ENCODE measurements at regions not wholly inside any gene's neighbourhood (a gene's known extent, or its start where the extent isn't known, plus 50 kb on each side); places are given as distances from the start of the nearest gene placed in this dataset.

GRCh38 chr15:31477851-31478701 lies 151.4 kb downstream of the KLF13 start:
- TF ChIP-seq ZNF572 (CRISPR knock-in tag; IDR thresholded peaks at IDR 0.05) (no peak), ZGPAT (CRISPR knock-in tag; IDR thresholded peaks at IDR 0.05) (no peak), POLR2A (IDR thresholded peaks at IDR 0.05; ENCODE audit: insufficient read depth in 1 of 2, low read depth in 2 of 2, low read length in 2 of 2) (no peak), TAF1 (CRISPR knock-in tag; IDR thresholded peaks at IDR 0.05) (no peak), ZNF343 (CRISPR knock-in tag; IDR thresholded peaks at IDR 0.05) (no peak), ZNF431 (CRISPR knock-in tag; IDR thresholded peaks at IDR 0.05; ENCODE audit: borderline replicate concordance, low read depth) (no peak), ZBTB33 (CRISPR knock-in tag; IDR thresholded peaks at IDR 0.05) (no peak), ZNF205 (CRISPR knock-in tag; IDR thresholded peaks at IDR 0.05) (no peak), CTCF (CRISPR knock-in tag; IDR thresholded peaks at IDR 0.05) (no peak), TBL1XR1 (IDR thresholded peaks at IDR 0.05; ENCODE audit: borderline replicate concordance, low read length, partially characterized antibody) (no peak), HBP1 (CRISPR knock-in tag; IDR thresholded peaks at IDR 0.05; ENCODE audit: low read depth) (no peak), NONO (IDR thresholded peaks at IDR 0.05) (no peak), NONO (CRISPR knock-in tag; conservative IDR thresholded peaks at IDR 0.05) (no peak), FOXC1 (CRISPR knock-in tag; IDR thresholded peaks at IDR 0.05; ENCODE audit: borderline replicate concordance) (no peak)

All from HepG2 (cell line).